SK-N-SH (cell line): ENCODE measurements at regions not wholly inside any gene's neighbourhood (a gene's known extent, or its start where the extent isn't known, plus 50 kb on each side); places are given as distances from the start of the nearest gene placed in this dataset.

Experiments used
- TAF1 ChIP-seq: IDR thresholded peaks from 2 replicates; pipeline ENCODE4 v1.6.1; 2012; ENCODE audit warnings: low read depth, mild to moderate bottlenecking, low read length, moderate library complexity, borderline replicate concordance
- TEAD4 ChIP-seq: IDR thresholded peaks from 2 replicates; pipeline ENCODE4 v1.4.0; 2012; ENCODE audit warnings: mild to moderate bottlenecking, borderline replicate concordance; ENCODE audit not compliant: insufficient read depth
- TF ChIP-seq, protein P1 (sequence below): fragments of 200-600 bp; sonication (generic); IDR thresholded peaks from 2 replicates; pipeline ENCODE4 v1.6.1; 2017; ENCODE audit warnings: antibody characterized with exemption, mild to moderate bottlenecking, moderate library complexity

DNA sequence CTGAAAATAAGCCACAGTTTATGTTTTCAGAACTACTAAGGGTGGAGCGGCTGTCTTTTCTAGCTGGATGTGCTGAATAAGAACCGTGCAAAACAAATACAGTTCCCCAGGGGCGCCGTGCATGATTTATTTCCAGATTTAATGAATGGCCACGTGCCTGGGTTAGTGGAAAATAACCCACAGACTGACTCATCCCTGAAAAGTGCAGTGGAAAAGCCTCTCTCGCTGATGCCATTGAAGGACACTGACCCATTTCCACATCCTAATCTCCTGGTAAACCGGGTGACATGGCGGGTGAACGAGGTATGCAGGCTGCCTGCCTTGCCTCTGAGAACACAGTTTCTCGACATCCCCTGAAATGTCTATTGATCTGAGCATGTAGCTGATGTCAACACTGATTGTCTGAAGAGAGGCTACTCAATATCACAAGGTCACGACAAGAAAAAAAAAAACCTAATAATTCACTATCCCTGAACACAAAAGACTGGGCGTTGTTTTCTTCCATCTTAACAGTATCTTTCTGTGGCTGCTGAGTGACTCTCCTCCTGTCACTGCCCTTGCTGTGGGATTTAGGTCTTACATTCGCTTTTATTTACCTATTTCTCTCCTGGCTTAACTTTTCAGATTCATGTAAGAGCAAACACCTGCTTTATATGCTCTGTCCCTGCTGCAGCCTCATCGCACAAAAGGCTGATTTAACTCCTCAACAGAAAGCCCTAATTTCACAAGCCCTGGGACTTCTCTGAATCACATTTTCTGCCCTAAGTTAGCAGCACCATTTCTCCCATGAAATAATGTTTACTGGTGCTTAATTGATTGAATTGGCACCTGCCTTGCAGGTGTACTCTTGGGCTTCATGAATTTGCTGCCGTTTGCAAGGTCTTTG, 76.9 kb upstream of the SCOC start:
- 0 out of 2 replicates have a peak, but pooled peaks have one; percentile 18 for TF ChIP-seq TEAD4
- TF ChIP-seq TAF1 = no peak
- TF ChIP-seq, protein P1, sequence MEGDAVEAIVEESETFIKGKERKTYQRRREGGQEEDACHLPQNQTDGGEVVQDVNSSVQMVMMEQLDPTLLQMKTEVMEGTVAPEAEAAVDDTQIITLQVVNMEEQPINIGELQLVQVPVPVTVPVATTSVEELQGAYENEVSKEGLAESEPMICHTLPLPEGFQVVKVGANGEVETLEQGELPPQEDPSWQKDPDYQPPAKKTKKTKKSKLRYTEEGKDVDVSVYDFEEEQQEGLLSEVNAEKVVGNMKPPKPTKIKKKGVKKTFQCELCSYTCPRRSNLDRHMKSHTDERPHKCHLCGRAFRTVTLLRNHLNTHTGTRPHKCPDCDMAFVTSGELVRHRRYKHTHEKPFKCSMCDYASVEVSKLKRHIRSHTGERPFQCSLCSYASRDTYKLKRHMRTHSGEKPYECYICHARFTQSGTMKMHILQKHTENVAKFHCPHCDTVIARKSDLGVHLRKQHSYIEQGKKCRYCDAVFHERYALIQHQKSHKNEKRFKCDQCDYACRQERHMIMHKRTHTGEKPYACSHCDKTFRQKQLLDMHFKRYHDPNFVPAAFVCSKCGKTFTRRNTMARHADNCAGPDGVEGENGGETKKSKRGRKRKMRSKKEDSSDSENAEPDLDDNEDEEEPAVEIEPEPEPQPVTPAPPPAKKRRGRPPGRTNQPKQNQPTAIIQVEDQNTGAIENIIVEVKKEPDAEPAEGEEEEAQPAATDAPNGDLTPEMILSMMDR = no peak
